A549 (cell line): ENCODE measurements at regions not wholly inside any gene's neighbourhood (a gene's known extent, or its start where the extent isn't known, plus 50 kb on each side); places are given as distances from the start of the nearest gene placed in this dataset.

Source experiments
- POLR2A ChIP-seq: IDR thresholded peaks from 2 replicates; pipeline ENCODE4 v1.6.1; 2012; ENCODE audit warnings: mild to moderate bottlenecking, low read length
- TF ChIP-seq, protein P1 (sequence below): fragments of >200 bp; sonication (Bioruptor Twin); formaldehyde crosslinking; IDR thresholded peaks from 3 replicates; pipeline ENCODE4 v1.5.1; 2016

DNA sequence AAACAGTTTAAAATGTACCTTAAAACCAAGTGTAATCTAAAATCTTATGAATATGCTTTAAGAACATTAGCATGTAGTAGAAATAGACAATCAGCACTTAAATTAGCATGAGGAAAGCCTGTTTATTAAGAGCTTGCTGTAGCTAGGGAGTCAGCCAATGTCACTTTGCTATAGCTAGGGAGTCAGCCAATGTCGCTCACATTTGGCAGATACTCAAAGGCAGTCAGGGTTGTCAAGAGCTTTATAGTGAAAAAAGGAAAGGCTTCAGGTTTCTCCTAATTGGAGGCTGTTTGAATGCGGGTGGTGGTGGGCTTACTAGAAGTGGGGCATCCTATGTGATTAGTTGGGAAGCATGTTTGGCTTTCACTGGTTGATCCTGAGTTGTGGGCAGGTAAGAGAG lies 226.2 kb upstream of the DGKB start:
- TF ChIP-seq, protein P1, sequence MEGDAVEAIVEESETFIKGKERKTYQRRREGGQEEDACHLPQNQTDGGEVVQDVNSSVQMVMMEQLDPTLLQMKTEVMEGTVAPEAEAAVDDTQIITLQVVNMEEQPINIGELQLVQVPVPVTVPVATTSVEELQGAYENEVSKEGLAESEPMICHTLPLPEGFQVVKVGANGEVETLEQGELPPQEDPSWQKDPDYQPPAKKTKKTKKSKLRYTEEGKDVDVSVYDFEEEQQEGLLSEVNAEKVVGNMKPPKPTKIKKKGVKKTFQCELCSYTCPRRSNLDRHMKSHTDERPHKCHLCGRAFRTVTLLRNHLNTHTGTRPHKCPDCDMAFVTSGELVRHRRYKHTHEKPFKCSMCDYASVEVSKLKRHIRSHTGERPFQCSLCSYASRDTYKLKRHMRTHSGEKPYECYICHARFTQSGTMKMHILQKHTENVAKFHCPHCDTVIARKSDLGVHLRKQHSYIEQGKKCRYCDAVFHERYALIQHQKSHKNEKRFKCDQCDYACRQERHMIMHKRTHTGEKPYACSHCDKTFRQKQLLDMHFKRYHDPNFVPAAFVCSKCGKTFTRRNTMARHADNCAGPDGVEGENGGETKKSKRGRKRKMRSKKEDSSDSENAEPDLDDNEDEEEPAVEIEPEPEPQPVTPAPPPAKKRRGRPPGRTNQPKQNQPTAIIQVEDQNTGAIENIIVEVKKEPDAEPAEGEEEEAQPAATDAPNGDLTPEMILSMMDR, result no peak
- no peak for TF ChIP-seq POLR2A
